ENCODE measurements at regions not wholly inside any gene's neighbourhood (a gene's known extent, or its start where the extent isn't known, plus 50 kb on each side); places are given as distances from the start of the nearest gene placed in this dataset.

GRCh38 chr9:16100537-16101091, 547.8 kb downstream of the CCDC171 start:
- no peak for DNase-seq

GRCh38 chr9:16102154-16102553, 549.3 kb downstream of the CCDC171 start:
- peak in 1 of 3 experiments; percentile 2 for DNase-seq

- no peak for DNase-seq
Measured at GRCh38 chr9:16103620-16104397, 551.0 kb downstream of the CCDC171 start.

- DNase-seq = no peak
Measured at GRCh38 chr9:16105168-16106020, 552.6 kb downstream of the CCDC171 start.

GRCh38 chr9:16106021-16106571, 553.3 kb downstream of the CCDC171 start:
- no peak for DNase-seq

- no peak for DNase-seq
Measured at GRCh38 chr9:16112116-16112515, 559.3 kb downstream of the CCDC171 start.

GRCh38 chr9:16115994-16116393, 563.2 kb downstream of the CCDC171 start:
- no peak for DNase-seq

GRCh38 chr9:16118043-16118442, 565.2 kb downstream of the CCDC171 start:
- DNase-seq = no peak

GRCh38 chr9:16119261-16120230, 566.7 kb downstream of the CCDC171 start:
- no peak for DNase-seq

- DNase-seq = no peak
Measured at GRCh38 chr9:16120231-16120641, 567.4 kb downstream of the CCDC171 start.

GRCh38 chr9:16120727-16121126, 567.9 kb downstream of the CCDC171 start:
- DNase-seq = no peak

GRCh38 chr9:16121168-16121567, 568.3 kb downstream of the CCDC171 start:
- no peak for DNase-seq

- no peak for DNase-seq
Measured at GRCh38 chr9:16121601-16122286, 568.9 kb downstream of the CCDC171 start.

- no peak for DNase-seq
Measured at GRCh38 chr9:16125629-16126028, 572.8 kb downstream of the CCDC171 start.

GRCh38 chr9:16126042-16126441, 573.2 kb downstream of the CCDC171 start:
- no peak for DNase-seq

- DNase-seq = no peak
Measured at GRCh38 chr9:16128003-16128402, 575.2 kb downstream of the CCDC171 start.

- DNase-seq = no peak
Measured at GRCh38 chr9:16131264-16131663, 578.4 kb downstream of the CCDC171 start.

GRCh38 chr9:16132513-16132912, 579.7 kb downstream of the CCDC171 start:
- DNase-seq = no peak

GRCh38 chr9:16133032-16133431, 580.2 kb downstream of the CCDC171 start:
- DNase-seq = peak in 1 of 3 experiments; percentile 55

GRCh38 chr9:16133556-16134227, 580.8 kb downstream of the CCDC171 start:
- peak in 2 of 3 experiments; percentile 10 to 60 for DNase-seq

GRCh38 chr9:16134351-16134750, 581.5 kb downstream of the CCDC171 start:
- no peak for DNase-seq

All from NCI-H1417 (cell line).